ENCODE measurements at regions not wholly inside any gene's neighbourhood (a gene's known extent, or its start where the extent isn't known, plus 50 kb on each side); places are given as distances from the start of the nearest gene placed in this dataset.

- intact Hi-C loops (cut with DNase I) = no loop called here
- no peak for DNase-seq
- 77 to 95% (median 93%) methylated on average over 7 of the region's 7 CpGs for WGBS, 3 donors
These were observed 198.0 kb upstream of the FAT3 start for GRCh38 chr11:92026664-92027063.

GRCh38 chr11:92024788-92025187 is 199.8 kb upstream of the FAT3 start:
- DNase-seq = no peak
- Histone ChIP-seq H3K4me3 (no peak overlapping the region), H3K27ac (no peak overlapping the region), H3K9me3 (no peaks in the 10 kb centered on the region), H3K36me3 (no peaks in the 10 kb centered on the region), H3K27me3 (no peaks in the 10 kb centered on the region), H3K4me1 (ENCODE audit: insufficient read depth) (no peaks in the 10 kb centered on the region)
- 74 to 90% (median 77%) methylated on average over 2 of the region's 2 CpGs for WGBS, 3 donors
- TF ChIP-seq POLR2A (IDR thresholded peaks at IDR 0.05) = no peak
- no peak for TF ChIP-seq CTCF (IDR thresholded peaks at IDR 0.05)
- TF ChIP-seq EP300 (IDR thresholded peaks at IDR 0.05) = no peak
- intact Hi-C loops (cut with DNase I) = no loop called here

More at GRCh38 chr11:92026664-92027063, 198.0 kb upstream of the FAT3 start:
- Histone ChIP-seq H3K36me3 (no peaks in the 10 kb centered on the region), H3K9me3 (no peaks in the 10 kb centered on the region), H3K27me3 (no peaks in the 10 kb centered on the region), H3K27ac (no peak overlapping the region), H3K4me3 (no peak overlapping the region), H3K4me1 (ENCODE audit: insufficient read depth) (no peaks in the 10 kb centered on the region)
- TF ChIP-seq CTCF (IDR thresholded peaks at IDR 0.05) (no peak), EP300 (IDR thresholded peaks at IDR 0.05) (no peak), POLR2A (IDR thresholded peaks at IDR 0.05) (no peak)

- TF ChIP-seq EP300 (IDR thresholded peaks at IDR 0.05) = no peak
- TF ChIP-seq CTCF (IDR thresholded peaks at IDR 0.05) = no peak
- no peak for TF ChIP-seq POLR2A (IDR thresholded peaks at IDR 0.05)
- intact Hi-C loops (cut with DNase I) = no loop called here
- no peaks in the 10 kb centered on the region for H3K9me3 ChIP-seq
- no peaks in the 10 kb centered on the region for H3K4me1 ChIP-seq (ENCODE audit: insufficient read depth)
- H3K36me3 ChIP-seq = no peaks in the 10 kb centered on the region
- no peaks in the 10 kb centered on the region for H3K27me3 ChIP-seq
- no peak overlapping the region for H3K4me3 ChIP-seq
- DNase-seq = no peak
- H3K27ac ChIP-seq = no peak overlapping the region
- 76 to 80% (median 78%) methylated on average over 2 of the region's 2 CpGs for WGBS, 3 donors
These were observed 202.1 kb upstream of the FAT3 start for GRCh38 chr11:92022499-92022898.

DNA sequence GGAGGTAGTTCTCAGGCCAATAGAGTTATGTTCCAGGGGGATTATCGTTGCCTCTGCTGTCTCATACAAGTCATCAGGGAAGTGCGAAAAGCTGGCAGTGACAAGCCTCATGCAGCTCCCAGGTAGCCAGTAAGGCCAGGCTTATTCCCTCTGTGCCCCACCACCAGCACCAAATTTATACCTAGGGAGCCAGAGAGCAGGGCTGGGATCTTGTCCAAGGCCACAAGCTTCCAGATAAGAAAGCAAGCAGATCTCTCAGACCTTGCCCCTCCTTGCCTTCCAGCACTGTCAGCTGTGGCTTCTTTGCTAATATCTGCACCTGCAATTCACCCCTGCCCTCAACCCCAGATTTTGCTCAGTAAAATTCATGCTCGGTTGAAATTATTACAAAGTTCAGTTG is 206.3 kb upstream of the FAT3 start:
- TF ChIP-seq POLR2A (IDR thresholded peaks at IDR 0.05) (no peak), CTCF (IDR thresholded peaks at IDR 0.05) (no peak), EP300 (IDR thresholded peaks at IDR 0.05) (no peak)
- intact Hi-C loops (cut with DNase I) = no loop called here
- WGBS, 3 donors = 69 to 85% (median 77%) methylated on average over 3 of the region's 3 CpGs
- DNase-seq = no peak
- no peak overlapping the region for H3K27ac ChIP-seq
- H3K9me3 ChIP-seq = no peaks in the 10 kb centered on the region
- H3K4me3 ChIP-seq = no peak overlapping the region
- no peaks in the 10 kb centered on the region for H3K27me3 ChIP-seq
- H3K36me3 ChIP-seq = no peaks in the 10 kb centered on the region
- no peaks in the 10 kb centered on the region for H3K4me1 ChIP-seq (ENCODE audit: insufficient read depth)

DNA sequence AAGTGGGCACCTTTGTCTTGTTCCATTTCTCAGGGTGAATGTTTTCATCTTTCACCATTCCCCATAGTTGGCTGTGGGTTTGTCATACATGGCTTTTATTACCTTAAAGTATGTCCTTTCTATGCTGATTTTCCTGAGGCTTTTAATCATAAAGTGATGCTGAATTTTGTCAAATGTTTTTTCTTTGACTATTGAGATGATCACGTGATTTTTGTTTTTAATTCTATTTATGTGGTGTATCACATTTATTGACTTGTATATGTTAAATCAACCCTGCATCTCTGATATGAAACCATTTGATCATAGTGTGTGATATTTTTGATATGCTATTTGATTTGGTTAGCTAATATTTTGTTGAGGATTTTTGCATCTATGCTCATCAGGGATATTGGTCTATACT is 216.4 kb upstream of the FAT3 start:
- H3K27ac ChIP-seq = no peak overlapping the region
- no peak for TF ChIP-seq POLR2A (IDR thresholded peaks at IDR 0.05)
- no peak for TF ChIP-seq EP300 (IDR thresholded peaks at IDR 0.05)
- TF ChIP-seq CTCF (IDR thresholded peaks at IDR 0.05) = no peak
- no peak for DNase-seq
- 73 to 90% (median 83%) methylated on average over 1 of the region's 1 CpG for WGBS, 3 donors
- H3K4me1 ChIP-seq (ENCODE audit: insufficient read depth) = no peaks in the 10 kb centered on the region
- H3K27me3 ChIP-seq = no peaks in the 10 kb centered on the region
- no peaks in the 10 kb centered on the region for H3K36me3 ChIP-seq
- intact Hi-C loops (cut with DNase I) = no loop called here
- no peak overlapping the region for H3K4me3 ChIP-seq
- no peaks in the 10 kb centered on the region for H3K9me3 ChIP-seq

Measured in ovary (tissue), 7 donors.